SK-N-SH (cell line): ENCODE measurements at regions not wholly inside any gene's neighbourhood (a gene's known extent, or its start where the extent isn't known, plus 50 kb on each side); places are given as distances from the start of the nearest gene placed in this dataset.
"Not testable (repeated sequence)": the region's sequence is repeated elsewhere in the genome, so short reads cannot be mapped to it uniquely, and the experiment has no call there.

Experiments
- CTCF ChIA-PET: fragments of 300-600, 350-600 bp; formaldehyde crosslinking; extraction: SDS; loops from one replicate; lab custom pipeline; 2021; lab: Yijun Ruan, JAX
- POLR2A ChIA-PET: fragments of 350-600 bp; sonication (Branson Sonifier 250); formaldehyde crosslinking; extraction: SDS; loops from one replicate; lab custom pipeline; 2020; ENCODE audit warnings: antibody characterized with exemption, inconsistent platforms; lab: Yijun Ruan, JAX
- DNase-seq: peaks from one replicate; pipeline ENCODE4 v3.0.0; 2012
- H2AFZ ChIP-seq: fragments of 200-600 bp; sonication (generic); 2 replicates; pipeline ENCODE4 v1.8.1; 2016; ENCODE audit warnings: antibody characterized with exemption, mild to moderate bottlenecking, low read depth
- H3F3A ChIP-seq: fragments of 200-600 bp; sonication (generic); replicated peaks from 2 replicates; pipeline ENCODE3; 2016; ENCODE audit warnings: antibody characterized with exemption, mild to moderate bottlenecking; ENCODE audit not compliant: insufficient read depth
- H3K27ac ChIP-seq, 2 experiments: fragments of 200-500 bp in 1 of 2; fragments of 200-600 bp in 1 of 2; sonication (Bioruptor generic) in 1 of 2; sonication (generic), shearing (Covaris generic) in 1 of 2; 2 replicates each; pipeline versions ENCODE4 v1.5.1 to v1.6.1; 2014 to 2016; ENCODE audit warnings: low read depth in 2 of 2, inconsistent platforms in 1 of 2, low read length in 1 of 2, mild to moderate bottlenecking in 1 of 2, mixed read lengths in 1 of 2
- H3K27me3 ChIP-seq: fragments of 200-600 bp; sonication (generic), shearing (Covaris generic); 2 replicates; pipeline ENCODE4 v1.6.1; 2016; ENCODE audit warnings: mixed run types; ENCODE audit not compliant: insufficient read depth
- H3K36me3 ChIP-seq, 2 experiments: fragments of 200-500 bp in 1 of 2; fragments of 200-600 bp in 1 of 2; sonication (Bioruptor generic) in 1 of 2; sonication (generic) in 1 of 2; replicated peaks in 1 of 2; 2 replicates each; pipeline versions ENCODE3 to v1.5.1; 2014 to 2016; ENCODE audit warnings: low read length in 1 of 2, mild to moderate bottlenecking in 1 of 2; ENCODE audit not compliant: insufficient read depth in 2 of 2, control insufficient read depth in 1 of 2
- H3K4me1 ChIP-seq, 2 experiments: fragments of 200-500 bp in 1 of 2; fragments of 200-600 bp in 1 of 2; sonication (Bioruptor generic) in 1 of 2; sonication (generic), shearing (Covaris generic) in 1 of 2; 2 replicates each; pipeline versions ENCODE4 v1.5.1 to v1.6.1; 2014 to 2016; ENCODE audit warnings: low read depth in 1 of 2, low read length in 1 of 2, mixed run types in 1 of 2; ENCODE audit not compliant: insufficient read depth in 2 of 2, control insufficient read depth in 1 of 2
- H3K4me2 ChIP-seq: fragments of 200-600 bp; sonication (generic), shearing (Covaris generic); 2 replicates; pipeline ENCODE4 v1.6.1; 2017; ENCODE audit warnings: mixed run types
- H3K4me3 ChIP-seq, 2 experiments: fragments of 200-500 bp in 1 of 2; fragments of 200-600 bp in 1 of 2; sonication (Bioruptor generic) in 1 of 2; sonication (generic), shearing (Covaris generic) in 1 of 2; 2 replicates each; pipeline versions ENCODE4 v1.5.1 to v1.8.1; 2014 to 2016; ENCODE audit warnings: low read depth in 2 of 2, inconsistent platforms in 1 of 2, low read length in 1 of 2, mild to moderate bottlenecking in 1 of 2, mixed read lengths in 1 of 2, moderate library complexity in 1 of 2
- H3K79me2 ChIP-seq: fragments of 200-600 bp; sonication (generic); 2 replicates; pipeline ENCODE4 v1.8.1; 2017; ENCODE audit warnings: mild to moderate bottlenecking; ENCODE audit not compliant: insufficient read depth
- H3K9ac ChIP-seq: fragments of 200-600 bp; sonication (generic); 2 replicates; pipeline ENCODE4 v1.6.1; 2017; ENCODE audit warnings: mixed run types
- H3K9me2 ChIP-seq: fragments of 200-600 bp; sonication (generic); 2 replicates; pipeline ENCODE4 v1.6.1; 2017; ENCODE audit warnings: mixed run types
- H3K9me3 ChIP-seq: fragments of 200-600 bp; sonication (generic); 2 replicates; pipeline ENCODE4 v1.6.1; 2017; ENCODE audit warnings: mixed run types, mild to moderate bottlenecking, moderate library complexity
- H4K20me1 ChIP-seq: fragments of 200-600 bp; sonication (generic); 2 replicates; pipeline ENCODE4 v1.6.1; 2017; ENCODE audit warnings: mild to moderate bottlenecking, mixed run types; ENCODE audit not compliant: insufficient read depth
- EP300 ChIP-seq, 2 experiments: IDR thresholded peaks; 2 replicates each; pipeline versions ENCODE4 v1.4.0 to v1.6.1; 2012; ENCODE audit warnings: borderline replicate concordance in 1 of 2, low read depth in 1 of 2, low read length in 1 of 2
- NFIC ChIP-seq: IDR thresholded peaks from 2 replicates; pipeline ENCODE4 v1.4.0; 2012; ENCODE audit warnings: borderline replicate concordance
- NRF1 ChIP-seq: IDR thresholded peaks from 2 replicates; pipeline ENCODE4 v1.6.1; 2012; ENCODE audit warnings: low read depth, mild to moderate bottlenecking, low read length
- SMC3 ChIP-seq: IDR thresholded peaks from 2 replicates; pipeline ENCODE4 v1.6.1; 2012; ENCODE audit warnings: low read depth, low read length, improper control_type of control experiment
- TAF1 ChIP-seq: IDR thresholded peaks from 2 replicates; pipeline ENCODE4 v1.6.1; 2012; ENCODE audit warnings: low read depth, mild to moderate bottlenecking, low read length, moderate library complexity, borderline replicate concordance
- WGBS: methylation state at CpG from one replicate; pipeline ENCODE4 v1.1.6; 2017; ENCODE audit warnings: low lambda C conversion rate; 5-methylcytosine and 5-hydroxymethylcytosine counted together
- TF ChIP-seq, protein P1 (sequence below): fragments of 200-600 bp; sonication (generic); IDR thresholded peaks from 2 replicates; pipeline ENCODE4 v1.6.1; 2017; ENCODE audit warnings: antibody characterized with exemption, mild to moderate bottlenecking, moderate library complexity

DNA sequence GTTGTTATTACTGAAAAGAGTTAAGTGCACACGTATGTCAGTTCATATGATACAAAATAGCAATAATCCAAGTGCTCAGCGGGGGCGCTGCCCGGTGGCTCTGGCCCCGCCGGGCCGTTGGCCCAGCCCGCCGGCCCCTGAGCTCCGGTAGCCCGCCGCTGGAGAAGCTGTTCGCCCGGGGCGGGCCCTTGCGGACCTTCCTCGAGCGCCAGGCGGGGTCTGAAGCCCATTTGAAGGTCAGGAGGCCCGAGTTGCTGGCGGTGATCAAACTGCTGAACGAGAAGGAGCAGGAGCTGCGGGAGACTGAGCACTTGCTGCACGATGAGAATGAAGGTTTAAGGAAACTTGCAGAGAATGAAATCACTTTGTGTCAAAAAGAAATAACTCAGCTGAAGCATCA, 599.0 kb downstream of the TRIML1 start:
- H3K27ac ChIP-seq, H3K36me3 ChIP-seq, H3K9me2 ChIP-seq, DNase-seq, H3K4me1 ChIP-seq, H4K20me1 ChIP-seq, H3K4me2 ChIP-seq, POLR2A ChIA-PET, H3F3A ChIP-seq, H3K9me3 ChIP-seq, CTCF ChIA-PET, H3K79me2 ChIP-seq, H2AFZ ChIP-seq, H3K9ac ChIP-seq, H3K27me3 ChIP-seq: not testable (repeated sequence)
- 46% methylated on average over 13 of the region's 24 CpGs for WGBS
- H3K4me3 ChIP-seq = peak overlapping the region in 1 of 2 experiments; percentile 49; a peak in 2 of 4 replicates
- TF ChIP-seq, protein P1, sequence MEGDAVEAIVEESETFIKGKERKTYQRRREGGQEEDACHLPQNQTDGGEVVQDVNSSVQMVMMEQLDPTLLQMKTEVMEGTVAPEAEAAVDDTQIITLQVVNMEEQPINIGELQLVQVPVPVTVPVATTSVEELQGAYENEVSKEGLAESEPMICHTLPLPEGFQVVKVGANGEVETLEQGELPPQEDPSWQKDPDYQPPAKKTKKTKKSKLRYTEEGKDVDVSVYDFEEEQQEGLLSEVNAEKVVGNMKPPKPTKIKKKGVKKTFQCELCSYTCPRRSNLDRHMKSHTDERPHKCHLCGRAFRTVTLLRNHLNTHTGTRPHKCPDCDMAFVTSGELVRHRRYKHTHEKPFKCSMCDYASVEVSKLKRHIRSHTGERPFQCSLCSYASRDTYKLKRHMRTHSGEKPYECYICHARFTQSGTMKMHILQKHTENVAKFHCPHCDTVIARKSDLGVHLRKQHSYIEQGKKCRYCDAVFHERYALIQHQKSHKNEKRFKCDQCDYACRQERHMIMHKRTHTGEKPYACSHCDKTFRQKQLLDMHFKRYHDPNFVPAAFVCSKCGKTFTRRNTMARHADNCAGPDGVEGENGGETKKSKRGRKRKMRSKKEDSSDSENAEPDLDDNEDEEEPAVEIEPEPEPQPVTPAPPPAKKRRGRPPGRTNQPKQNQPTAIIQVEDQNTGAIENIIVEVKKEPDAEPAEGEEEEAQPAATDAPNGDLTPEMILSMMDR = peak; percentile 52
- TF ChIP-seq, all 33 proteins: peak for 1; not testable (repeated sequence) for 32

GRCh38 chr4:188740172-188740571, 600.9 kb downstream of the TRIML1 start:
- H3K36me3 ChIP-seq, H3K27ac ChIP-seq, H3F3A ChIP-seq, H3K9ac ChIP-seq, CTCF ChIA-PET, H3K79me2 ChIP-seq, DNase-seq, H2AFZ ChIP-seq, H4K20me1 ChIP-seq, POLR2A ChIA-PET, H3K27me3 ChIP-seq, H3K4me2 ChIP-seq, H3K9me2 ChIP-seq, H3K4me1 ChIP-seq, H3K9me3 ChIP-seq, H3K4me3 ChIP-seq: not testable (repeated sequence)
- WGBS = no CpG with 5 or more reads among the region's 1 CpG

DNA sequence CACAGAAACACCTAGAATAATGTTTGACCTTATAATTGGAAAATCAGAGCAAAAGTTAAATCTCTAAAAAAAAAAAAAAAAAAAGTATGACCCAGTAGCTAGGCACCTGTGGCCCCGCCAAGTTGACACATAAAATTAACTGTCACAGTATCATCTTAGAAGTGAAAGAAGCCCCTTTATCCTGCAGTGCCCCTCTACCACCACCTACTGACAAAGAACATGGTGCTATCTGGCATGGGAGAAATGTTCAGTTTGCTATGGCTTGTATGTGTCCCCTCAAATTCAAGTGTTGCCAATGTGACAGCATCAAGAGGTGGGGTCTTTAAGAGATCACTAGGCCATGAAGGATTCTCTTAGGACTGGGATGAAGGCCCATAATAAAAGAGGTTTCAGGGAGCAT, 601.5 kb downstream of the TRIML1 start:
- H3K9ac ChIP-seq, H3K9me3 ChIP-seq, H3K27ac ChIP-seq, H3K4me2 ChIP-seq, H4K20me1 ChIP-seq, H3K27me3 ChIP-seq, H3K4me3 ChIP-seq, H3K79me2 ChIP-seq, H2AFZ ChIP-seq, H3K36me3 ChIP-seq, CTCF ChIA-PET, POLR2A ChIA-PET, H3K4me1 ChIP-seq, DNase-seq, H3F3A ChIP-seq, H3K9me2 ChIP-seq: not testable (repeated sequence)
- WGBS = 30% methylated on average over 1 of the region's 1 CpG

- H4K20me1 ChIP-seq = no peaks in the 10 kb centered on the region
Measured at GRCh38 chr4:188754372-188755002, 615.2 kb downstream of the TRIML1 start.

More at GRCh38 chr4:188754372-188755002, 615.2 kb downstream of the TRIML1 start:
- Histone ChIP-seq H3K9me3 (no peaks in the 10 kb centered on the region), H3K4me3 (no peak overlapping the region), H3K4me2 (no peak overlapping the region), H3K27ac (no peak overlapping the region), H3F3A (no peaks in the 10 kb centered on the region), H3K9me2 (no peaks in the 10 kb centered on the region), H3K9ac (no peak overlapping the region), H3K4me1 (no peaks in the 10 kb centered on the region), H3K27me3 (no peaks in the 10 kb centered on the region; the same call in 1 of the 2 replicates), H3K79me2 (no peaks in the 10 kb centered on the region), H3K36me3 (no peaks in the 10 kb centered on the region), H2AFZ (no peak overlapping the region)
- ChIA-PET CTCF (no interaction called here), POLR2A (no interaction called here)
- DNase-seq = no peak
- 52% methylated on average over 11 of the region's 22 CpGs for WGBS
- TF ChIP-seq NFIC = no peak
- no peak for TF ChIP-seq NRF1
- no peak for TF ChIP-seq TAF1
- no peak for TF ChIP-seq SMC3
- TF ChIP-seq EP300 (IDR thresholded peaks at IDR 0.05; ENCODE audit: borderline replicate concordance in 1 of 2, low read depth in 1 of 2, low read length in 1 of 2) = no peak
